ENCODE measurements at regions not wholly inside any gene's neighbourhood (a gene's known extent, or its start where the extent isn't known, plus 50 kb on each side); places are given as distances from the start of the nearest gene placed in this dataset.

- no peaks in the 10 kb centered on the region for H3K36me3 Mint-ChIP-seq (ENCODE audit: low read depth)
- H3K4me1 Mint-ChIP-seq, result no peaks in the 10 kb centered on the region
- DNase-seq (ENCODE audit: low read depth, low spot score), result no peak
- no peak for TF ChIP-seq CTCF (conservative IDR thresholded peaks at IDR 0.05)
- no peak overlapping the region for H3K27ac Mint-ChIP-seq (ENCODE audit: unreplicated experiment)
- H3K4me3 Mint-ChIP-seq, result no peak overlapping the region
- peaks cover 6% of the 10 kb centered on the region for H3K27me3 Mint-ChIP-seq (ENCODE audit: low read depth)
- no peaks in the 10 kb centered on the region for H3K9me3 Mint-ChIP-seq
Measured at GRCh38 chr15:69544365-69545113, 91.9 kb downstream of the RPLP1 start.

GRCh38 chr15:69546182-69546581 is 93.6 kb downstream of the RPLP1 start:
- no peak for DNase-seq (ENCODE audit: low read depth, low spot score)
- no peak overlapping the region for H3K27ac Mint-ChIP-seq (ENCODE audit: unreplicated experiment)

GRCh38 chr15:69548395-69549180 is 96.0 kb downstream of the RPLP1 start:
- DNase-seq (ENCODE audit: low read depth, low spot score), result no peak
- H3K4me3 Mint-ChIP-seq, result no peak overlapping the region
- no peaks in the 10 kb centered on the region for H3K4me1 Mint-ChIP-seq
- H3K9me3 Mint-ChIP-seq, result peaks cover 5% of the 10 kb centered on the region
- peak overlapping the region; percentile 13 for H3K27ac Mint-ChIP-seq (ENCODE audit: unreplicated experiment)
- TF ChIP-seq CTCF (conservative IDR thresholded peaks at IDR 0.05), result no peak
- H3K27me3 Mint-ChIP-seq (ENCODE audit: low read depth), result peaks cover 12% of the 10 kb centered on the region
- H3K36me3 Mint-ChIP-seq (ENCODE audit: low read depth), result peaks cover 5% of the 10 kb centered on the region

More at GRCh38 chr15:69546182-69546581, 93.6 kb downstream of the RPLP1 start:
- no peaks in the 10 kb centered on the region for H3K4me1 Mint-ChIP-seq
- H3K4me3 Mint-ChIP-seq, result no peak overlapping the region
- no peak for TF ChIP-seq CTCF (conservative IDR thresholded peaks at IDR 0.05)
- H3K36me3 Mint-ChIP-seq (ENCODE audit: low read depth), result peaks cover 1% of the 10 kb centered on the region
- peaks cover 12% of the 10 kb centered on the region for H3K27me3 Mint-ChIP-seq (ENCODE audit: low read depth)
- no peaks in the 10 kb centered on the region for H3K9me3 Mint-ChIP-seq

GRCh38 chr15:69551391-69552056 is 98.9 kb downstream of the RPLP1 start:
- peaks cover 12% of the 10 kb centered on the region for H3K27me3 Mint-ChIP-seq (ENCODE audit: low read depth)
- no peaks in the 10 kb centered on the region for H3K4me1 Mint-ChIP-seq
- peaks cover 5% of the 10 kb centered on the region for H3K36me3 Mint-ChIP-seq (ENCODE audit: low read depth)
- no peak for TF ChIP-seq CTCF (conservative IDR thresholded peaks at IDR 0.05)
- H3K27ac Mint-ChIP-seq (ENCODE audit: unreplicated experiment), result no peak overlapping the region
- DNase-seq (ENCODE audit: low read depth, low spot score), result no peak
- peaks cover 5% of the 10 kb centered on the region for H3K9me3 Mint-ChIP-seq
- H3K4me3 Mint-ChIP-seq, result no peak overlapping the region

GRCh38 chr15:69552057-69552815 is 99.6 kb downstream of the RPLP1 start:
- H3K4me3 Mint-ChIP-seq, result no peak overlapping the region
- DNase-seq (ENCODE audit: low read depth, low spot score), result no peak
- H3K27me3 Mint-ChIP-seq (ENCODE audit: low read depth), result peaks cover 12% of the 10 kb centered on the region
- no peak overlapping the region for H3K27ac Mint-ChIP-seq (ENCODE audit: unreplicated experiment)
- peaks cover 5% of the 10 kb centered on the region for H3K36me3 Mint-ChIP-seq (ENCODE audit: low read depth)
- no peak for TF ChIP-seq CTCF (conservative IDR thresholded peaks at IDR 0.05)
- H3K4me1 Mint-ChIP-seq, result peaks cover 2% of the 10 kb centered on the region
- H3K9me3 Mint-ChIP-seq, result peaks cover 5% of the 10 kb centered on the region
